HPDE6-E6E7 (cell line): ENCODE measurements at regions not wholly inside any gene's neighbourhood (a gene's known extent, or its start where the extent isn't known, plus 50 kb on each side); places are given as distances from the start of the nearest gene placed in this dataset.

Experiments
- DNase-seq: peaks from one replicate; pipeline ENCODE4 v3.0.0; 2011; ENCODE audit warnings: missing footprints; ENCODE audit errors: extremely low spot score

DNA sequence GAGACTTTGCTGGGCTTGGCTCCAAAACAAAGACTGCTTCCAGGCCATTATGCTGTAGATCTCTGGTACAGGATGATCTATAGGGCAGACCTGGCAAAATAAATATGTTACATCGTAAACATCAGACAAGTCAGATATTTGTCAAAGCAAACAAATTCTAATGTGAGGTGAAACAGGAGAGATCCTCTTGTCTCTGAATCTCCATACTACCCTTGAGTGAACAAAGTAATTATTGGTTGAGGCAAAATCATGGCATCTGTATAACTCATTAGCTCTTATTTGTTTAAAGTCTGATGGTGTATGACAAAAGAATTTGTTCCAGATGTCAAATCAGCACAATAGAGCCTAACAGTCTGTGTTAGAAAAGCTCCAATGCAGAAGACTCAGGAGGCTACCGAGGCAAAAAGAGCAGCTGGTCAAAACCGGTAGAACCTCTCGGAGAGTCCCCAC, 1291.5 kb downstream of the TYW1 start:
- no peak for DNase-seq

DNA sequence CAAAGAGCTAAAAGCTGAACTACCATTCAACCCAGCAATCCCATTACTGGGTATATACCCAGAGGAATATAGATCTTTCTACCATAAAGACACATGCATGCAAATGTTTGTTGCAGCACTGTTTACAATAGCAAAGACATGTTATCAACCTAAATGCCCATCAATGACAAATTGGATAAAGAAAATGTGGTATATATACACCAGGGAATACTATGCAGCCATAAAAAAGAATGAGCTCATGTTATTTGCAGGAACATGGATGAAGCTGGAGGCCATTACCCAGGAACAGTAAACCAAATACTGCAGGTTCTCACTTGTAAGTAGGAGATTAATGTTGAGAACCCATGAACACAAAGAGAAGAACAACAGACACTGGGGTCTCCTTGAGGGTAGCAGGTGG, 1295.1 kb downstream of the TYW1 start:
- DNase-seq, result no peak

DNA sequence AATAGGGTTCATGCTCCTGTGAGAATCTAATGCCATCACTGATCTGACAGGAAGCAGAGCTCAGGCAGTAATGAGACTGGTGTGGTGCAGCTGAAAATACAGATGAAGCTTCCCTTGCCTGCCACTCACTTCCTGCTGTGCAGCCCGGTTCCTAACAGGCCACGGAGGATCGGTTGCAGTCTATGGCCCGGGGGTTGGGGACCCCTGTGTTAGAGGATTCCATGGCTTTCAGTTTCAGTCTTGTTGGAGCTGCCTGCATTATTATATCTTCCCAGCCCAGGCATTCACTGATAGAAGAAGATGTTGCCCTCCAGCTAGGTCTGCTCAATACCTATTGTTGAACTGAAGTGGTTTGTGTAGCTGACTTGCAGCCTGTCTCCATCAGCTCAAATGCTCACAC, 1298.8 kb downstream of the TYW1 start:
- no peak for DNase-seq

DNA sequence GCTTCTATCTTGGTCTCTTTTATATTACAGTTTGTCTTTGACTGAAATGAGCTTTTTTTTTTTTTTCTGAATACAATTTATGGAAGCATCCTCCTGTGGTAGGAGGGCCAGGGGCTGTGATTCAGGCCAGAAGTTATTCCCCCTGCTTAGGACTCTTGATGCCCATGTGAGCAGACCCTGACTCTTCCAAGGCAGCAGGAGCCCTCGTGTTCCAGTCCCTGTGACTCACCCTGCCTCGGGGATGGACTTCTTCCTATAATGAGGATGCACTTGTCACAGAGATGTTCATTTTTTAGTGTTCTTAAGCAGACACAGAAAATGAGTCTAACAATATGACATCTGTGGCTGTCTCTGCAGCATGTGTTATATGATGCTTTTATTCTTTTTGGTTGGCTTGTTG, 1293.7 kb upstream of the AUTS2 start:
- DNase-seq, result no peak

DNA sequence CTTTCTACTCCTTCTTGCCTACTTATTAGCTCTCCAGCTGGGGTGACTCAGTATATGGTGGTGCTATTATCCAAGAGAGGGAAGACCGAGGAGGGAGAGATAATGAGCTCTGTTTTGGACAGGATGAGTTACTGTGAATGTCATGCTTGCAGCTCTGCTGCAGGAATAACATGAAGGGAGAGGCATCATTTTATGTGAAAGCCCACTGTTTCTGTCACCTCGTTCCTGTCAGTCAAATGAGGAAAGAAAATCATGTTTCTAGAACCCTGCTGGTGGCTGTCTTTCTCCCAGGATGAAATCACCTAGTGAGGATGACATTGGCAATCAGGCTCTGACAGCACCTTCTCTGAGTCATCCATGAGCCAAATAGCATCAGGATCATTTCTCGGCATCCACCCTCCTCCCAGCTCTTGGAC, 1291.6 kb upstream of the AUTS2 start:
- no peak for DNase-seq

DNA sequence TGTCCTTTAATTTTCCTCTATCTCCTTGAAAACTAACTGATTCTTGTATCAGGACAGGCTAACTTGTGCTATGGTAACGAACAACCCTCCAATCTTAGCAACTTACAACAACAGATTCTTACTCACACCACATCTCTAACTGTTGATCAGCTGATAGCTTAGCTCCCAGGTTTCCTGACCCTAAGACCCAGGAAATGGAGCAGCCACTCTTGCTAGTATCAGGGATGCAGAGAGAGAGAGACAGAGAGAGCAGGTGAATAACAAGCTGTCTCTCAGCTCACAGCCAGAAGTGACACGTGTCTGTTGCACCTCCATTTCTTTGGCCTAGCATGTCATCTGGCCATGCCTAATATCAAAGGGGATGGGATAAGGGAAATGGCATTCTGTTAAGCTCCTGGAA, 1289.0 kb upstream of the AUTS2 start:
- no peak for DNase-seq

DNA sequence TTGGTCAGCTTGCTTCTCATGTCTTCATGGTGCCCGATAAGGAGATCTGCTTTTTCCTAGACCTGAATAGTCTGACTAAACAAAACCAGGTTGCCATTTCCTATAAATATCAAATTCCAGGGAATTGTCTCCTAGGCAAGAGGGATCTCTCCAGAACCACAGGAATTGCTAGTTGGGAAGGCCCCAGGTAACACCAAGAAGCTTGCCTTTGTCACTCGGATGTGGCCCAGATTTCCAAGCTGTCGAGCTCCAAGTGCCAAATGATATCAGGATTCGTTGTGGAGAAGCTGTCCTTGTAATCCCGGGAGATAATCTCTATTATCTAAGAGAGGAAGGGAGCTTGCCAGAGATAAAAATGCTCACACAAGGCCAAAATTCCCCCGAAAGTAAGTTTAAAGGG, 1288.5 kb upstream of the AUTS2 start:
- no peak for DNase-seq

DNA sequence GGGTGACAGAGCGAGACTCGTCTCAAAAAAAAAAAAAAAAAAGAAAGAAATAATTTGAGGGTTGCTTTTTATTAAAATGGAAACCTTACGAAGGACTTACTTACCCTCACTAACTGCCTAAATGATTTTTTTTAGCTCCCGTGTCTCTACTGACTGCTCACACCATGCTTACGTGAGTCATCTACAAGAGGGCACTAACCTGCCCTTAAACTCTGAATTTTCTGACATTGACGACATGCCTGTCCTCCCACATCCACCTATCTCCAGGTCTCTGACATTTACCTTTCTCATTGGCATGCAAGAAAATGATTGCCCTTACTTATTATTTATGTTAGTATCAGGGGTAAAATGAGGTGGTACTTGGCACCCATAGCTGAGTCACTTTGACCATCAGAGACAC, 1286.3 kb upstream of the AUTS2 start:
- DNase-seq, result no peak

DNA sequence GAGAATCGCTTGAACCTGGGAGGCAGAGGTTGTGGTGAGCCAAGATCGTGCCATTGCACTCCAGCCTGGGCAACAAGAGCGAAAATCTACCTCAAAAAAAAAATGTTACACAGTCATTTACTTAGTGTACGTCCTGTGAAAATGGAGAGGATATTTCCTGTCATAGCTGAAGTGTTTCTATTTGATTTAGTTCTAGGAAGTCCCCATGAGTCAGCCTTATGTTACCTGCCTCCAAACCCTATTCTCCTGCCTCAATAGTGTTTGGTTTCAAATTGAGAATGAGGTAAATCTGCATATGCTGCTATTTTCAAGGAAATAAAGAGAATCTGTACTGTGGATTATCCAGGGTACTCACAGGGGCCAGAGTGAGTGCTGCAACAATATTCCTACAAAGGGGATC, 1284.5 kb upstream of the AUTS2 start:
- no peak for DNase-seq

DNA sequence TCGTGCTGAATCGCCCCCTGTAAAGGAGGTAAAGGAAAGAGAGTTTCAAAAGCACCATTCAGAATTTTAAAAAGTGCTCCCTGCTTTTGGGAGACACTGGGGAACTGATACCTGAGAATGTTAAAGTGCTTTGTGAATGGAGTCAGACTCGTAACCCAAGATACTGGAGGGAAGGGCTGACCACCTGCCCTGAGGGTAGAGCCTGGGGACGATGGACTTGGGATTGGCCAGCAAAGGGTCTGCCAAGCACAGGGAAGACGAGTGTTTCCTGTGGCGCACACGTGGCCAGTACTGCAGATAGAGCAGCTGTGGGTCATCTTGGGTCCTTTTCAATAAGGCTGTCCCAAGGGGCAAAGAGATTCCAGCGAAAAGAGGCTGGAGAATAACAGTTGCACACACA, 1284.1 kb upstream of the AUTS2 start:
- no peak for DNase-seq

DNA sequence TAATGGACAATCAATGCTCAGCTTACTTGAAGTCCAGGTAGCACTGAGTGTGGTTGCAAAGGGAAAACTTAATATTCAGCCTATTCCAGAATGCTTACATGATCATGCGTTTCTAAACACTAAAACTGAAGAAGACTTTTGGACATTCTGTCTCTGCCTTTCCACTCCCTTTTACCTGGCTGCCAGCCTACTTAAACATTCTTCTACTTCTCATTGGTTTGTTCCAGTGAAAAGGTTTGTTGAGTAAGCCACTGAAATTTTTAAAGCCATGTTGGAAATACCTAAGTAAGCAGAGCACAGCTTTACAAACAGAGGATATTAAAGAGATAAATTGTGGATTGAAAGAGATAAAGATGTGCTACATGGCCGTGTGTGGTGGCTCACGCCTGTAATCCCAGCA, 1280.8 kb upstream of the AUTS2 start:
- no peak for DNase-seq

DNA sequence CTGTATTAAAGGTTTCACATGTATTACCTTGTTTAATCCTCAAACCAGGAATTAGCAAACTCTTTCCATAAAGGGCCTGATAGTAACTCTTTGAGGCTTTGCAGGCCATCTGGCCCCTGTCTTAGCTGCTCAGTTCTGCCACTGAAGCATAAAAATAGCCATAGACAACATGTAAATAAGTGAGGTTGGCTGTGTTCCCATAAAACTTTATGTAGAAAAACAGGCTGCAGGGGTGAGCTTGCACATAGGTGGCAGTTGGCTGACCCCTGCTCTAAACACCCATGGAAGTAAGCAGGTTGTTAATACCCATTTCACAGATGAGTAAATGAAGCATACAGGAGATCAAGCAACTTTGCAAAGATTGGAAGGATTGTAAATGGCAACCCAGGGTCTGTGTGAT, 1279.2 kb upstream of the AUTS2 start:
- DNase-seq, result no peak

DNA sequence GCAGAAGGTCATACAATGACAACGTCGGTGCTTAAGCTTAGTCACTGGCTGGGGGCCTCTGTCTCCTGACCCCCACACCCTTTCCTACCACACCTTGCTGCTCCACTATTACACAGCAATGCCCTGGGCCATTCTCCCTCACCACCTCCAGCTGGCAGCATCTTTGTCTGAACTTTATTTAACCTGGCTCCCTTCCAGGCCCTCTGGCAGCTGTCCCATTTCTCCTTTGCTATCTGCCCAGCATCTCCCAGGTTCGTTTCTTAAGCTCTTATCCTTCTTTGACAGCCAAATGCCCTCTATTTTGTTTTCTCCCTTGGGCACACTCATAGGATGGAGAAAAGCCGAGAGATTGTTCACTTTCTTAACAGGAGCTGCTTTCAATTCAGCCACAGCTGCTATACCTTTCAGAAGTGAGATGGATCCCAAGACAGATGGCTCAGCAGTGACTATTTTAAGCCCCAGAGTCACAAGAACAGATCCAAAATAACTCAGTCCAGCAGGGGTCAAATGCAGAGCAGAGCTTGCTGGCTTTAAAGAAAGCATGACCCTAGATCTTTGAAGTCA, 1277.1 kb upstream of the AUTS2 start:
- no peak for DNase-seq

DNA sequence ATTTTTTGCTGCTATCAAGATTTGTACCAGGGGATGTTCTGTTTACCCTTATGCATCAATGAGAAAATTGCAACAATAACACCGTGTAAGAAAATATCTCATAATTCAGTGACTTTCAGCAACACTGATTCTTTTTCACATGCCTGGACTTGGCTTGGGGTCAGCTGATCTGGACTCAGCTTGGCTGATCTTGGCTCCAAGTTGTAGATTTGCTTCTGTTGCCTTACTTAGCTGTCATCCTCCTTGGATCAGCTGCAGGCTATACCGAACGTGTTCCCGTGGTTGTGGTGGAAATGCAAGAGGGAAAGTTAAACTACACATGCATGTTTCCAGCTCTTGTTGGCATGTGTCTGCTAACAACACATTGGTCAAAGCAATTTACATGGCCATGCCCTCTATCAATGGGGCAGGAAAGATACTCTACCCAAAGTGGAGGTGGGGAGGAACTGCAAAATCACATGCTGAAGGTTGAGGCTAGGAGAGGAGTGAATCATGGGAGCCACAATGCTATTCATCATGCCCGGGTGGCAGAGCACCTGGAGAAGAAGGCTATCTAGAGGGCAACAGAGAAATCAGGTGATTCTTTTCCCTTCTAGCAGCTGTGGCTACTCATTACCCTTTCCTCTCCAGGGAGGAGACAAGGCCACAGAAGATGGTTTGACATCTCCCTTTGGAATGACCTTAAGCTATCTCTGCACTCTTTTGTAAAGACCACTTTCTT, 1276.3 kb upstream of the AUTS2 start:
- DNase-seq, result no peak

DNA sequence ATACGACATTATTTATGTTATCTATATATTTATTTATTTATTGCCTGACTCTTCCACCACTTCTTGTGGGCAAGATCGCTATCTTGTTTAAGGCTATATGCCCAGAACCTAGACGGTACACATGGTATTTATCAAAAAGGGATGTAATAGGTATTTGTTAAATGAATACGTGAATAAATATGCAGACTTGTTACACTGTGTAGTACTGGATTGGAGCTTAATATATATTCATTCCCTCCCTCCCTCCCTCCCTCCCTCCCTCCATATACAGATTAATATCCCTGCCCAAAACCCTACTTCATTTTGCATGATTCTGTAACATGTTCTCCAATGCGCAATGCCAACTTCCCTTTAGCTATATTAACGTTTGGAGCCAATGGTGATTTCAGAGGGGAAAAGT, 1273.7 kb upstream of the AUTS2 start:
- DNase-seq, result no peak

DNA sequence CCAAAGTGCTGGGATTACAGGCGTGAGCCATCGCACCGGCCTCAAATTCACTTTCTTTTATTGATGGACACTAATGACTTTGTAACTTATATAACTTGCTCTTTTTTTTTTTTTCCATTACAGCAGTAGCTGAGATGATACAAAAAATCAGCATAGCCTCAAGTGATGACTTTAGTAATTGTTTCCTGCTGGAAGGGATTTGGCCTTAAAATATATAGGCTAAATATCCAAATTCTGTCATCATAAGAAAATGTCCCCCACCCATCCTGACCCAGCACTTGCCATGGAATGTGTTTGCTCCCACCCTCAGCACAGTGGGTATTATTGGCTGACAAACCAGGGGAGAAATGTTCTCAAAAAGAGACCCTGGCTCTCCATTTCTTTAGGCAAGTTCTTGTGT, 1264.1 kb upstream of the AUTS2 start:
- DNase-seq, result no peak

DNA sequence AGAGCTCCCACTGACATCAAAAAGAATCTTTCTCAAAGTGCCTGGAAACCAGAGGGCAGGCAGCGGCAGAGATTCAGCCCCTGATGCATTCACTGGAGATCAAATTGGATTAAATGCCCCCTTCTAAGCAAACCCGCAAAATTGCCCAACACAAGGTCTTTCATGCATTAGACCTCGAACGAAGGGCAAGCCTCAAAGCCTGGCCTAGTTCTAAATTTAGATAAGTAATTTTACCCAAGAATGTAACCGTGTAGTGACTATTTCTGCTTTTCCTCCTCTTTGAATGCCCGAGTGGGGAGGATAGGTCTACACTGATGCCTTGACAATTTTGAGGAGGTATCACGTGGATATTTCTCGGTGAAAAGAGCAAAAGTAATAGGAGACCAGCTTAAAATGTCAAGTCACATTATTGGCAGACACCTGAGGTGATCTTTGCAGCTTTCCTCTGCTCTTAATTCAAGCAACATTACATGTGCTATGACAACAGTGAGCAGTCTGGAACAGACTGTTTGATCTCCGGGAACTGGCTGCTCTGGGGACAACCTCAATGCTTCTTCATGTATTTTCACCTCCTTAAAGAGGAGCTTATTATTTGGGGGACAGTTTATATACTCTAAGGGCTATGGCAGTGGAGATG, 1263.5 kb upstream of the AUTS2 start:
- no peak for DNase-seq

DNA sequence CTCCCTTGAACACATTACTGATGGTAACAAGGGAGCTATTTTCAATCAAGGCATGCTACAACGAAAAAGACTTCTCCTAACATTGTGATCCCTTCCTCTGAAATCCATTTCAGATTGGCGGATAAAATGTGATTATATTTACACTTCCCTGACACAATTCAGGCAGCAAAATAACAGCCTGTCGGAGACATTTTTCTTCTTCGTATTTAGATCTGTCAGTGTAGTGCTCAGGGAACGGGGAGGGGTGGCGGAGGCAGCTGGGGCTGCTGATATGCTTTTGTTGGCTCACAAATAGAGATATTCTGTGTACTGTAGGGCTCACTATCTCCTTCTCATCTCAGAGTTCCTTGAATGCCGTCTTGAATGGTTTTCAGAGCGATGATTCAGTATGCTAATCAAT, 1261.7 kb upstream of the AUTS2 start:
- no peak for DNase-seq

DNA sequence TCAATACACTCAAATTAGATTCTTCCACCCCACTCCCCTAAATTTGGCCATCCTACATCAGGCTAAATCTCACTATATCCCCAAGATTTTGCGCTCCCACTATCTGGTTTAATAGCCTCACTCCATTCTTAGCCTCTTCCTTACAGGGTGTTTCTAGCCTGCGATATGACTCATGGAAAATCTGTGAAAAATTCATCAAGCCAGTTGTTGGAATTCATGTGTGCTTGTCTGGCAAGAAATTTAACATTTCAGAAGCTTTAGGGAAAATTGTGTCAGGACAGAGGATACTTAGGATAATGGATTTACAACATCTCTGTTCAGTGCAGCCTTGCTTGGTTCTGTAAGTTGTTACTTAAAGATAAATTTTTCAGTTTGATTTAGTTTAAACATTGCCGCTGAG, 1249.9 kb upstream of the AUTS2 start:
- DNase-seq, result no peak

DNA sequence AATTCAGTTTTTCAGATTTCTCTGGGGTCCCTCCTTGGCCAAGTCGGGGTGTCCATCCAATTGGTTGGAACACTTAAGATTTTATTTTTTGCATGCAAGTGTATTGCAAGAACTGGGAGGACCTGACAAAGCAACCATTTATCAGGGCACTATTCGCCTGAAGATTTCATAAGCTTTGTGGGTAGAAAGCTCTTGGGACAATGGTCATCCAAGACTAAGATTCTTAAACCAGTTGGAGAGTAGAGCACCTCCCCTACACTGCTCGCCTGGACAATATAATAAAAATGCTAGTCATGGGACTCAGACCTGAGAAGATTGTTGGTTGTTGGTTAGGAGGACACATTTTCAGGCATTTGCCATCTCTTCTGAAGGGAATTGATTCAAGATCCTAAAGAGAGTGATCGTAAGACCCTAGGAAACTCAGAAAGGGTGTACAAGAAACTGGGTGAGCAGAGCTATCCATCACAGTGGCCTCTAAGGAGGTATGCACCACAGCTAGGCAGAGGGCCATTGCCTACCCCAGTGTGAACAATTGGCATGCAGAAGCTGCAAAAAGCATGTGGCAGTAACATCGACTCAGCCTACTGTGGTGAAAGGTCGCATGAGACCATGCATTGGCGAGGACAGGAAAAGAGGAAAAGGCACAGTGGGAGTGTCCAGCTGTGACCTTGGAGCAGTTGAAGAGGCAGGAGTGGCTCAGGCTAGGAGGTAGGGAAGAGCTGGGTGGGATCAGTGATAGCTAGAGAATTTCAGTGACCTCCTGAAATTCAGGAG, 1235.3 kb upstream of the AUTS2 start:
- no peak for DNase-seq

DNA sequence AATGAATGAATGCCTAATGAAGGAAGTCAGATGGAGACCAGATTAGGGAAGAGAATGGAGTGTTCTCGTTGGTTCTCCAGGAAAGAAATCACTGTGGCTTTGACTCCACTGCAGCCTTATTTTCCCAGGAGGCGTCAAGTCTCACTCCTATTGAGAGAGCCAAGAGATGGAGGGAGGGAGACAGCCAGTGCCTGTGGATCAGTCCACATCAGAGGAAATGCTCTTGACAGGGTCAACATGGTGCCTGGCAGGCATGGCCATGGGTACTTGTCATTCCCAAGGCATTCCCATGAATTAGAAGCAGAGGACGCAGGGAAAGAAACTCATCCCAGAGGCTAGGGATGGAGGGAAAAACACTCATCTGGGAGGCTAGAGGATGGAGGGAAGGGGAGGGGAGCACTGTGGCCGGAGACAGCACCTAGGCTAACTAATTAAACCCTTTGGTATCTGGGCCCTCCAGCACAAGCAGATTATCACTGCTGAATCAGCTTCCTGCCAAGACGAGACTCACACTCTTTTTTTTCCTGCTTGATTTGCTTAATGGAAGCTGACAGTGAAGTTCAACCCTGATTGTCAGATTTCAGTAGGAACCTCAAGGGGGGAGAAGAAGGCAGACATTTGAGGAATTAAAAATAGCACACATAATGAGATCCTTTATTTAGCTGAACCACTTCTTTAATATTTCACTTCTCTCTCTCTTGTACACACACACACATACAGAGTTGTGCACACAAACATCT, 1233.2 kb upstream of the AUTS2 start:
- DNase-seq, result no peak

DNA sequence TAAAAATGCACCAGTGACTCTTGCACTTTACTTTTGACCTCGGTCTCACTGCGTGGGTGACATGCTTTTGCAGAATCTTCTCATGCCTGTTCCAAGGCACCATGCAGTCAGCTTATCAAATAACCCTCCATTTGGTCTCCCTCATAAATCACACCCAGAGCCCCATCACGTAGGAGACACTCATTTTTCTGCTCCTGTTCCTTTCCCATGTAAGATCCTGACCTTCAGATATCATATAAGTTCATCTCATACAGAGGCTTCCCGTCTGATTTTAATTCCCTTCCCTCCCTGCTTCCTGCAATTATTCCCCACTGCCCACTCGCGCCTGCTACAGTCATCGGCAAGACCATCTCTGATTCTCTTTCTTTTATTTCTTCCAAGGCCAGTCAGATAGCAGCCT, 1226.3 kb upstream of the AUTS2 start:
- DNase-seq, result no peak
